GM12878 (cell line): ENCODE measurements at regions not wholly inside any gene's neighbourhood (a gene's known extent, or its start where the extent isn't known, plus 50 kb on each side); places are given as distances from the start of the nearest gene placed in this dataset.

ENCODE experiments used
- ATAC-seq: fragments of 200-7000 bp; cut with Tn5 transposase; 3 replicates; pipeline ENCODE4 v1.9.1; 2020; ENCODE audit warnings: mild to moderate bottlenecking, moderate library complexity
- BruUV-seq: library from RNA; stranded (reverse); fragments of 400-500 nt; replicated peaks from 2 replicates; lab custom pipeline; 2021; lab: Mats Ljungman, UMichigan
- CTCF ChIA-PET: fragments of 300-600 bp; sonication (Branson Sonifier 250); formaldehyde crosslinking; extraction: SDS; loops from one replicate; lab custom pipeline; 2021; ENCODE audit warnings: inconsistent platforms; lab: Yijun Ruan, JAX
- POLR2A ChIA-PET: fragments of 350-600 bp; formaldehyde crosslinking; extraction: SDS; loops from one replicate; lab custom pipeline; 2021; ENCODE audit warnings: inconsistent platforms; lab: Charles Lee
- RAD21 ChIA-PET: fragments of 300-600 bp; sonication (Branson Sonifier 250); formaldehyde crosslinking; loops from one replicate; lab custom pipeline; 2023; ENCODE audit warnings: antibody characterized with exemption; ENCODE audit not compliant: unreplicated experiment; lab: Charles Lee
- SMC1A ChIA-PET: fragments of 300-600 bp; sonication (Branson Sonifier 250); formaldehyde crosslinking; loops from one replicate; lab custom pipeline; 2023; ENCODE audit not compliant: unreplicated experiment, uncharacterized antibody; lab: Charles Lee
- DNase-seq: peaks from one replicate; pipeline ENCODE4 v3.0.0-alpha.2; 2011; ENCODE audit warnings: low read depth, low spot score
- FAIRE-seq: peaks from 3 replicates; lab custom pipeline; 2011; peaks lifted over from hg19 to GRCh38; lab: Jason Lieb, UNC
- H2AFZ ChIP-seq: 2 replicates; pipeline ENCODE4 v1.6.0; 2011; ENCODE audit warnings: low read depth, low read length, control low read depth; ENCODE audit not compliant: control insufficient read depth
- H3K27ac ChIP-seq: 2 replicates; pipeline ENCODE4 v1.5.1; 2011; ENCODE audit warnings: control low read depth; ENCODE audit not compliant: control insufficient read depth, insufficient read depth
- H3K27me3 ChIP-seq, 2 experiments: replicated peaks in 1 of 2; 2 replicates each; pipeline versions ENCODE4 v1.6.0 to v1.6.1; 2011; ENCODE audit warnings: low read length in 1 of 2; ENCODE audit not compliant: control insufficient read depth in 2 of 2, insufficient read depth in 2 of 2
- H3K36me3 ChIP-seq, 2 experiments: 2 replicates each; pipeline ENCODE4 v1.5.1; 2011; ENCODE audit warnings: low read length in 1 of 2; ENCODE audit not compliant: control insufficient read depth in 2 of 2, insufficient read depth in 2 of 2
- H3K4me1 ChIP-seq: 2 replicates; pipeline ENCODE4 v1.6.1; 2011; ENCODE audit warnings: mild to moderate bottlenecking, low read length, moderate library complexity, mixed read lengths; ENCODE audit not compliant: control insufficient read depth, insufficient read depth
- H3K4me2 ChIP-seq: 2 replicates; pipeline ENCODE4 v1.6.0; 2011; ENCODE audit warnings: control low read depth; ENCODE audit not compliant: control insufficient read depth, insufficient read depth
- H3K4me3 ChIP-seq: fragments of 200-600 bp; sonication (generic); 2 replicates; pipeline ENCODE4 v1.5.1; 2016
- H3K79me2 ChIP-seq: 2 replicates; pipeline ENCODE4 v1.6.0; 2011; ENCODE audit warnings: low read length; ENCODE audit not compliant: control insufficient read depth, insufficient read depth
- H3K9ac ChIP-seq: 2 replicates; pipeline ENCODE4 v1.8.0; 2011; ENCODE audit warnings: low read length, control low read depth, mixed read lengths; ENCODE audit not compliant: control insufficient read depth, insufficient read depth
- H3K9me3 ChIP-seq: replicated peaks from 3 replicates; pipeline ENCODE4 v1.5.1; 2011; ENCODE audit warnings: mild to moderate bottlenecking, low read length; ENCODE audit not compliant: control insufficient read depth, insufficient read depth
- H4K20me1 ChIP-seq: 2 replicates; pipeline ENCODE4 v1.6.0; 2011; ENCODE audit not compliant: control insufficient read depth, insufficient read depth
- BCL3 ChIP-seq: IDR thresholded peaks from 2 replicates; pipeline ENCODE4 v1.6.1; 2011; ENCODE audit warnings: borderline replicate concordance, low read depth, mild to moderate bottlenecking, moderate library complexity, low read length; ENCODE audit not compliant: insufficient read depth, poor library complexity, severe bottlenecking
- BRCA1 ChIP-seq: IDR thresholded peaks from 2 replicates; pipeline ENCODE4 v1.6.1; 2011; ENCODE audit warnings: low read depth, low read length, improper control_type of control experiment
- DPF2 ChIP-seq: fragments of 450-650 bp; IDR thresholded peaks from 2 replicates; pipeline ENCODE4 v1.6.1; 2017; ENCODE audit warnings: mild to moderate bottlenecking
- EED ChIP-seq: sonication (generic); IDR thresholded peaks from 2 replicates; pipeline ENCODE4 v1.6.1; 2016; ENCODE audit warnings: antibody characterized with exemption, low read depth
- ESRRA ChIP-seq: IDR thresholded peaks from 2 replicates; pipeline ENCODE4 v1.6.1; 2012; ENCODE audit warnings: mild to moderate bottlenecking, low read length, improper control_type of control experiment
- IKZF2 ChIP-seq, 2 experiments: fragments of 450-650 bp; IDR thresholded peaks; 2 replicates each; pipeline ENCODE4 v1.6.1; 2017; ENCODE audit warnings: mild to moderate bottlenecking in 2 of 2, moderate library complexity in 2 of 2
- IRF3 ChIP-seq: fragments of 450-650 bp; IDR thresholded peaks from 2 replicates; pipeline ENCODE4 v1.6.1; 2014; ENCODE audit warnings: mild to moderate bottlenecking
- NFIC ChIP-seq: IDR thresholded peaks from 2 replicates; pipeline ENCODE4 v1.6.1; 2012; ENCODE audit warnings: low read depth, mild to moderate bottlenecking, inconsistent platforms, low read length, moderate library complexity
- NFXL1 ChIP-seq: fragments of 450-650 bp; IDR thresholded peaks from 2 replicates; pipeline ENCODE4 v1.6.1; 2017; ENCODE audit warnings: antibody characterized with exemption, mild to moderate bottlenecking, borderline replicate concordance
- NFYB ChIP-seq: IDR thresholded peaks from 2 replicates; pipeline ENCODE4 v1.6.1; 2011; ENCODE audit warnings: low read depth, mild to moderate bottlenecking, low read length, improper control_type of control experiment, moderate library complexity; ENCODE audit not compliant: insufficient read depth
- PML ChIP-seq: IDR thresholded peaks from 2 replicates; pipeline ENCODE4 v1.6.1; 2012; ENCODE audit warnings: low read length, inconsistent platforms
- REST ChIP-seq: IDR thresholded peaks from 2 replicates; pipeline ENCODE4 v1.6.1; 2012; ENCODE audit warnings: mild to moderate bottlenecking, low read depth, low read length
- STAT1 ChIP-seq: fragments of 450-650 bp; conservative IDR thresholded peaks from 2 replicates; pipeline ENCODE4 v1.6.1; 2014; ENCODE audit warnings: antibody characterized with exemption, mild to moderate bottlenecking
- STAT3 ChIP-seq: IDR thresholded peaks from 2 replicates; pipeline ENCODE4 v1.6.1; 2011; ENCODE audit warnings: low read depth, low read length, improper control_type of control experiment
- TCF12 ChIP-seq: IDR thresholded peaks from 2 replicates; pipeline ENCODE4 v1.6.1; 2011; ENCODE audit warnings: low read depth, mild to moderate bottlenecking, low read length
- YY1 ChIP-seq: IDR thresholded peaks from 2 replicates; pipeline ENCODE4 v1.6.1; 2011; ENCODE audit warnings: low read depth, mild to moderate bottlenecking, low read length
- ZBTB4 ChIP-seq: fragments of 450-650 bp; formaldehyde crosslinking; IDR thresholded peaks from 2 replicates; pipeline ENCODE4 v1.4.0; 2022; ENCODE audit warnings: mild to moderate bottlenecking, moderate library complexity
- WGBS: methylation state at CpG from one replicate; pipeline ENCODE4 v1.1.6; 2016; ENCODE audit warnings: low lambda C conversion rate; ENCODE audit not compliant: insufficient replicate concordance, insufficient coverage; ENCODE audit errors: missing lambda C conversion rate; 5-methylcytosine and 5-hydroxymethylcytosine counted together
- in situ Hi-C: fragments of 300-500 bp; cut with MboI; formaldehyde crosslinking; loops from 9 replicates; pipeline ENCODE4 v1.14.3; 2018; ENCODE audit warnings: mixed read lengths
- intact Hi-C: fragments of 100-400 bp; cut with micrococcal nuclease; formaldehyde crosslinking; loops from one replicate; pipeline ENCODE4 v1.14.2; 2022; ENCODE audit not compliant: unreplicated experiment

- intact Hi-C loops (no loop called here), in situ Hi-C loops (no loop called here)
- H3K27me3 ChIP-seq: no peaks in the 10 kb centered on the region
- H3K27ac ChIP-seq: no peak overlapping the region
- ChIA-PET RAD21 (no interaction called here), CTCF (no interaction called here), SMC1A (no interaction called here), POLR2A (no interaction called here)
- H3K9me3 ChIP-seq: no peaks in the 10 kb centered on the region
- no peaks in the 10 kb centered on the region for H4K20me1 ChIP-seq
- no peaks in the 10 kb centered on the region for H3K36me3 ChIP-seq
- H3K79me2 ChIP-seq: no peaks in the 10 kb centered on the region
- no peak for DNase-seq
- H3K4me3 ChIP-seq: no peak overlapping the region
- no peak overlapping the region for H3K9ac ChIP-seq
- H3K4me2 ChIP-seq: no peak overlapping the region
- no peak for ATAC-seq
- FAIRE-seq: no peak
- BruUV-seq: no TSS peak
- H3K4me1 ChIP-seq: no peaks in the 10 kb centered on the region
- 46% methylated on average over 3 of the region's 3 CpGs for WGBS
- no peak overlapping the region for H2AFZ ChIP-seq
- TF ChIP-seq STAT1: no peak
- TF ChIP-seq IKZF2 (IDR thresholded peaks at IDR 0.05): no peak
- TF ChIP-seq REST: no peak
- no peak for TF ChIP-seq NFIC
- no peak for TF ChIP-seq IRF3
- TF ChIP-seq EED: no peak
- TF ChIP-seq TCF12: no peak
- no peak for TF ChIP-seq BRCA1
- no peak for TF ChIP-seq ZBTB4
- TF ChIP-seq BCL3: no peak
- no peak for TF ChIP-seq NFXL1
- no peak for TF ChIP-seq STAT3
- TF ChIP-seq PML: no peak
- no peak for TF ChIP-seq DPF2
- TF ChIP-seq ESRRA: no peak
- no peak for TF ChIP-seq NFYB
- no peak for TF ChIP-seq YY1
These were observed 187.7 kb downstream of the IRS1 start for GRCh38 chr2:226611944-226612318.
